GM12878 (cell line): ENCODE measurements at regions not wholly inside any gene's neighbourhood (a gene's known extent, or its start where the extent isn't known, plus 50 kb on each side); places are given as distances from the start of the nearest gene placed in this dataset.
A peak's percentile ranks its signal among the peaks of the same experiment; 100 is the strongest.

Experiments used
- ATF2 ChIP-seq: IDR thresholded peaks from 2 replicates; pipeline ENCODE4 v1.6.1; 2012; ENCODE audit warnings: low read length, inconsistent platforms
- ATF3 ChIP-seq: IDR thresholded peaks from 2 replicates; pipeline ENCODE4 v1.6.1; 2011; ENCODE audit warnings: low read depth, mild to moderate bottlenecking, low read length, moderate library complexity, borderline replicate concordance; ENCODE audit errors: extremely low read depth
- BCL11A ChIP-seq: IDR thresholded peaks from 2 replicates; pipeline ENCODE4 v1.6.1; 2011; ENCODE audit warnings: low read depth, low read length
- CREM ChIP-seq: IDR thresholded peaks from 2 replicates; pipeline ENCODE4 v1.6.1; 2014; ENCODE audit warnings: antibody characterized with exemption, low read depth
- E2F8 ChIP-seq: fragments of 450-650 bp; IDR thresholded peaks from 2 replicates; pipeline ENCODE4 v1.6.1; 2018; ENCODE audit warnings: mild to moderate bottlenecking, low read depth, moderate library complexity; ENCODE audit not compliant: partially characterized antibody
- FOXK2 ChIP-seq: fragments of 450-650 bp; IDR thresholded peaks from 2 replicates; pipeline ENCODE4 v1.6.1; 2017; ENCODE audit warnings: mild to moderate bottlenecking, moderate library complexity
- HDAC2 ChIP-seq: fragments of 200-600 bp; sonication (generic); IDR thresholded peaks from 2 replicates; pipeline ENCODE4 v1.6.1; 2017
- JUNB ChIP-seq: IDR thresholded peaks from 2 replicates; pipeline ENCODE4 v1.6.1; 2016; ENCODE audit warnings: antibody characterized with exemption, mild to moderate bottlenecking
- KLF5 ChIP-seq: fragments of 450-650 bp; IDR thresholded peaks from 2 replicates; pipeline ENCODE4 v1.6.1; 2014; ENCODE audit warnings: mild to moderate bottlenecking; ENCODE audit not compliant: partially characterized antibody
- MEF2B ChIP-seq: fragments of 450-650 bp; IDR thresholded peaks from 2 replicates; pipeline ENCODE4 v1.6.1; 2018; ENCODE audit warnings: mild to moderate bottlenecking, moderate library complexity; ENCODE audit not compliant: partially characterized antibody, poor library complexity, severe bottlenecking
- NFIC ChIP-seq: IDR thresholded peaks from 2 replicates; pipeline ENCODE4 v1.6.1; 2012; ENCODE audit warnings: low read depth, mild to moderate bottlenecking, inconsistent platforms, low read length, moderate library complexity
- NR2C2 ChIP-seq: IDR thresholded peaks from 2 replicates; pipeline ENCODE4 v1.6.1; 2011; ENCODE audit warnings: borderline replicate concordance, low read depth; ENCODE audit not compliant: control insufficient read depth, insufficient read length
- PBX3 ChIP-seq: IDR thresholded peaks from 2 replicates; pipeline ENCODE4 v1.6.1; 2011; ENCODE audit warnings: mild to moderate bottlenecking, low read depth, low read length, moderate library complexity; ENCODE audit not compliant: insufficient replicate concordance
- RCOR1 ChIP-seq: conservative IDR thresholded peaks from 2 replicates; pipeline ENCODE4 v1.6.1; 2012; ENCODE audit warnings: low read depth, low read length, improper control_type of control experiment
- RELB ChIP-seq: fragments of 450-650 bp; IDR thresholded peaks from 2 replicates; pipeline ENCODE4 v1.6.1; 2017; ENCODE audit warnings: low read depth, mild to moderate bottlenecking, moderate library complexity
- RUNX3 ChIP-seq: IDR thresholded peaks from 2 replicates; pipeline ENCODE4 v1.6.1; 2012; ENCODE audit warnings: low read length, inconsistent platforms
- SKIL ChIP-seq: fragments of 450-650 bp; IDR thresholded peaks from 2 replicates; pipeline ENCODE4 v1.6.1; 2017; ENCODE audit warnings: mild to moderate bottlenecking, low read depth, inconsistent platforms; ENCODE audit not compliant: poor library complexity, severe bottlenecking
- ZNF274 ChIP-seq: IDR thresholded peaks from one replicate; pipeline ENCODE4 v1.8.0; 2011; ENCODE audit not compliant: insufficient read length, insufficient read depth

- no peak for TF ChIP-seq ATF3
- no peak for TF ChIP-seq FOXK2
- TF ChIP-seq NR2C2 = no peak
- TF ChIP-seq MEF2B = no peak
- no peak for TF ChIP-seq ZNF274
- peak; percentile 93 for TF ChIP-seq JUNB
- no peak for TF ChIP-seq HDAC2
- TF ChIP-seq SKIL = no peak
- TF ChIP-seq RCOR1 = no peak
- no peak for TF ChIP-seq CREM
- TF ChIP-seq E2F8 = no peak
- TF ChIP-seq BCL11A = no peak
- TF ChIP-seq RELB = no peak
- TF ChIP-seq RUNX3 = peak; percentile 37
- no peak for TF ChIP-seq PBX3
- peak; percentile 73 for TF ChIP-seq NFIC
- TF ChIP-seq ATF2 = peak; percentile 54
- no peak for TF ChIP-seq KLF5
These were observed 82.3 kb upstream of the SPRED2 start (continued) for GRCh38 chr2:65514555-65515195.
